ENCODE measurements at regions not wholly inside any gene's neighbourhood (a gene's known extent, or its start where the extent isn't known, plus 50 kb on each side); places are given as distances from the start of the nearest gene placed in this dataset.

- Histone ChIP-seq H3K9me2 (ENCODE audit: insufficient read depth) (no peaks in the 10 kb centered on the region), H3K4me3 (replicated peaks in 1 of 2; ENCODE audit: low read depth in 1 of 2, low read length in 2 of 2) (no peak overlapping the region), H3K4me1 (ENCODE audit: control insufficient read depth in 1 of 2, insufficient read depth in 2 of 2, low read length in 2 of 2) (no peaks in the 10 kb centered on the region; a peak in 1 of 4 replicates), H3K27me3 (ENCODE audit: insufficient read depth, low read length) (no peaks in the 10 kb centered on the region), H4K20me1 (ENCODE audit: insufficient read depth) (no peaks in the 10 kb centered on the region), H3K4me2 (ENCODE audit: low read length) (no peak overlapping the region), H3K27ac (ENCODE audit: low read depth, low read length) (no peak overlapping the region), H3K9me3 (ENCODE audit: control insufficient read depth in 1 of 2, insufficient read depth in 1 of 2, low read depth in 1 of 2, low read length in 2 of 2) (no peaks in the 10 kb centered on the region), H3K79me2 (ENCODE audit: insufficient read depth, low read length) (no peaks in the 10 kb centered on the region), H3K9ac (ENCODE audit: low read length) (no peak overlapping the region), H3K36me3 (ENCODE audit: control insufficient read depth in 1 of 2, insufficient read depth in 2 of 2, low read length in 2 of 2) (no peaks in the 10 kb centered on the region), H2AFZ (ENCODE audit: low read depth, low read length, poor library complexity, severe bottlenecking) (no peak overlapping the region)
- no peak for TF ChIP-seq YY1 (IDR thresholded peaks at IDR 0.05; ENCODE audit: extremely low read depth, insufficient replicate concordance, low read depth, low read length)
- TF ChIP-seq REST (IDR thresholded peaks at IDR 0.05; ENCODE audit: low read depth): no peak
- TF ChIP-seq FOSL1 (IDR thresholded peaks at IDR 0.05; ENCODE audit: low read depth): no peak
- TF ChIP-seq JUND (IDR thresholded peaks at IDR 0.05): no peak
- no peak for TF ChIP-seq ELF1 (IDR thresholded peaks at IDR 0.05; ENCODE audit: borderline replicate concordance, low read depth)
- no peak for TF ChIP-seq MAX (IDR thresholded peaks at IDR 0.05)
- no peak for TF ChIP-seq EZH2phosphoT487 (IDR thresholded peaks at IDR 0.05; ENCODE audit: borderline replicate concordance)
- TF ChIP-seq ZBTB33 (IDR thresholded peaks at IDR 0.05; ENCODE audit: extremely low read depth, insufficient replicate concordance, low read length): no peak
- no peak for TF ChIP-seq ATF3 (IDR thresholded peaks at IDR 0.05)
- TF ChIP-seq TCF7L2 (IDR thresholded peaks at IDR 0.05; ENCODE audit: borderline replicate concordance, extremely low read depth, insufficient read depth, insufficient read length): no peak
- TF ChIP-seq CBX3 (IDR thresholded peaks at IDR 0.05; ENCODE audit: low read depth): no peak
- no peak for TF ChIP-seq CEBPB (IDR thresholded peaks at IDR 0.05; ENCODE audit: low read depth)
- TF ChIP-seq SIN3A (IDR thresholded peaks at IDR 0.05; ENCODE audit: low read depth): no peak
- no peak for TF ChIP-seq ZFX (IDR thresholded peaks at IDR 0.05)
- TF ChIP-seq SRF (IDR thresholded peaks at IDR 0.05; ENCODE audit: low read depth): no peak
- no peak for TF ChIP-seq POLR2A (IDR thresholded peaks at IDR 0.05; ENCODE audit: borderline replicate concordance, extremely low read depth, insufficient read depth, insufficient read length)
- no peak for TF ChIP-seq EZH2 (IDR thresholded peaks at IDR 0.05)
- TF ChIP-seq POLR2AphosphoS5 (IDR thresholded peaks at IDR 0.05; ENCODE audit: low read depth, low read length): no peak
- TF ChIP-seq EGR1 (IDR thresholded peaks at IDR 0.05; ENCODE audit: low read depth): no peak
- no peak for TF ChIP-seq CTCF (IDR thresholded peaks at IDR 0.05 in 2 of 3, conservative IDR thresholded peaks at IDR 0.05 in 1 of 3; ENCODE audit: borderline replicate concordance in 1 of 3, insufficient read depth in 1 of 3, low read depth in 2 of 3, low read length in 2 of 3)
- no TSS peak for BruUV-seq (replicated peaks)
- no peak for ATAC-seq
- RAD21 ChIA-PET (ENCODE audit: low non-redundant PET in 1 of 2, low total read pairs in 2 of 2, uncharacterized antibody in 2 of 2, unreplicated experiment in 2 of 2): no interaction called here
- intact Hi-C loops (cut with micrococcal nuclease): no loop called here
- CTCF ChIA-PET: no interaction called here
- no peak for DNase-seq (ENCODE audit: low read depth, low spot score)
- POLR2A ChIA-PET: no interaction called here
Measured at GRCh38 chr9:29043072-29043471, 1469.8 kb upstream of the C9orf72 start.
